NCI-H526 (cell line): ENCODE measurements at regions not wholly inside any gene's neighbourhood (a gene's known extent, or its start where the extent isn't known, plus 50 kb on each side); places are given as distances from the start of the nearest gene placed in this dataset.
"Not testable (repeated sequence)": the region's sequence is repeated elsewhere in the genome, so short reads cannot be mapped to it uniquely, and the experiment has no call there.

Experiments
- DNase-seq, 2 experiments: peaks; one replicate each; lab custom pipeline; 2025; lab: John Stamatoyannopoulos, UW

GRCh38 chr7:137110091-137110509, 233.4 kb downstream of the PTN start:
- no peak for DNase-seq

- DNase-seq = not testable (repeated sequence)
Measured at GRCh38 chr7:137107802-137108201, 235.7 kb downstream of the PTN start.

GRCh38 chr7:137103526-137103925, 235.1 kb downstream of the CHRM2 start:
- DNase-seq = not testable (repeated sequence)

GRCh38 chr7:137097111-137097510, 228.7 kb downstream of the CHRM2 start:
- no peak for DNase-seq

GRCh38 chr7:137096607-137097006, 228.2 kb downstream of the CHRM2 start:
- DNase-seq = no peak

GRCh38 chr7:137093198-137093597, 224.7 kb downstream of the CHRM2 start:
- no peak for DNase-seq

GRCh38 chr7:137091396-137091795, 222.9 kb downstream of the CHRM2 start:
- peak; percentile 10 to 44 for DNase-seq

GRCh38 chr7:137086896-137087295, 218.4 kb downstream of the CHRM2 start:
- no peak for DNase-seq

GRCh38 chr7:137084607-137085380, 216.3 kb downstream of the CHRM2 start:
- no peak for DNase-seq

GRCh38 chr7:137082391-137082790, 213.9 kb downstream of the CHRM2 start:
- no peak for DNase-seq

GRCh38 chr7:137081321-137082093, 213.1 kb downstream of the CHRM2 start:
- no peak for DNase-seq

GRCh38 chr7:137080516-137081203, 212.2 kb downstream of the CHRM2 start:
- no peak for DNase-seq

- DNase-seq = no peak
Measured at GRCh38 chr7:137078781-137079180, 210.3 kb downstream of the CHRM2 start.

- DNase-seq = no peak
Measured at GRCh38 chr7:137074391-137075030, 206.1 kb downstream of the CHRM2 start.

GRCh38 chr7:137073571-137074325, 205.3 kb downstream of the CHRM2 start:
- DNase-seq = no peak
